ENCODE measurements at regions not wholly inside any gene's neighbourhood (a gene's known extent, or its start where the extent isn't known, plus 50 kb on each side); places are given as distances from the start of the nearest gene placed in this dataset.
"Not testable (repeated sequence)": the region's sequence is repeated elsewhere in the genome, so short reads cannot be mapped to it uniquely, and the experiment has no call there.

DNA sequence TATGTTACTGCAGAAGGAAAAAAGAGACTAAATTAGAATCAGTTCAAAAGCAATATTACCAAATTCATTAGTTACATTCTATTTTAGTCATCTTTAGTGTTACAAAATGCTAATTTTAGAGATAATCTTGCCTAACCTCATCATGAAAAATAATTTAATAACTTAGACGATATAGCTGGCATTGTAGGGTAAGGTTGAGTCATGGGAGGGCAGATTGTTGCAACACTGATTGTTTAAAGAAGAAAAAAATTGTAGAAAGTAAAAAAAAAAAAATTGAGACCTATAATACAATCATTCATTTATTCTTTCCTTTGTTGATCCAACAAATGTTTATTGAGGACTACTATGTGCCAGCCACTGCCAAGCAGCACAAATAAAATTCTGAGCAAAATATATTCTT, 330.9 kb downstream of the GBA3 start:
- no peaks in the 10 kb centered on the region for H3K27me3 ChIP-seq
- H3K4me3 ChIP-seq = no peak overlapping the region
- 13 to 44% (median 30%) methylated on average over 1 of the region's 1 CpG for WGBS, 4 donors
- H3K9me3 ChIP-seq (replicated peaks in 1 of 3) = no peaks in the 10 kb centered on the region
- DNase-seq = no peak
- no peaks in the 10 kb centered on the region for H3K4me1 ChIP-seq (replicated peaks in 1 of 2)
- no peak for TF ChIP-seq POLR2A (IDR thresholded peaks at IDR 0.05)
- TF ChIP-seq CTCF (IDR thresholded peaks at IDR 0.05) = no peak
- H3K36me3 ChIP-seq (replicated peaks in 1 of 2) = no peaks in the 10 kb centered on the region
- intact Hi-C loops (cut with DNase I) = no loop called here
- no peak overlapping the region for H3K27ac ChIP-seq

- no peak overlapping the region for H3K4me3 ChIP-seq
- TF ChIP-seq CTCF (IDR thresholded peaks at IDR 0.05) = no peak
- TF ChIP-seq POLR2A (IDR thresholded peaks at IDR 0.05) = no peak
- DNase-seq = no peak
- no peaks in the 10 kb centered on the region for H3K4me1 ChIP-seq (replicated peaks in 1 of 2)
- no peaks in the 10 kb centered on the region for H3K36me3 ChIP-seq (replicated peaks in 1 of 2)
- H3K9me3 ChIP-seq (replicated peaks in 1 of 3) = no peaks in the 10 kb centered on the region
- no peak overlapping the region for H3K27ac ChIP-seq
- intact Hi-C loops (cut with DNase I) = no loop called here
- no peaks in the 10 kb centered on the region for H3K27me3 ChIP-seq
Measured at GRCh38 chr4:23023121-23023520, 330.4 kb downstream of the GBA3 start.

GRCh38 chr4:23022032-23022431, 329.3 kb downstream of the GBA3 start:
- Histone ChIP-seq H3K27me3 (no peaks in the 10 kb centered on the region), H3K4me3 (no peak overlapping the region), H3K4me1 (replicated peaks in 1 of 2) (no peaks in the 10 kb centered on the region), H3K9me3 (replicated peaks in 1 of 3) (no peaks in the 10 kb centered on the region), H3K36me3 (replicated peaks in 1 of 2) (no peaks in the 10 kb centered on the region), H3K27ac (no peak overlapping the region)
- TF ChIP-seq CTCF (IDR thresholded peaks at IDR 0.05) (no peak), POLR2A (IDR thresholded peaks at IDR 0.05) (no peak)
- DNase-seq = no peak
- intact Hi-C loops (cut with DNase I) = no loop called here

GRCh38 chr4:23021040-23021439, 328.3 kb downstream of the GBA3 start:
- no peak for TF ChIP-seq POLR2A (IDR thresholded peaks at IDR 0.05)
- TF ChIP-seq CTCF (IDR thresholded peaks at IDR 0.05) = no peak
- Histone ChIP-seq H3K27ac (no peak overlapping the region), H3K4me1 (replicated peaks in 1 of 2) (no peaks in the 10 kb centered on the region), H3K27me3 (no peaks in the 10 kb centered on the region), H3K4me3 (no peak overlapping the region), H3K36me3 (replicated peaks in 1 of 2) (no peaks in the 10 kb centered on the region), H3K9me3 (replicated peaks in 1 of 3) (no peaks in the 10 kb centered on the region)
- intact Hi-C loops (cut with DNase I) = no loop called here
- WGBS, 4 donors = 69 to 77% (median 73%) methylated on average over 4 of the region's 4 CpGs
- no peak for DNase-seq

GRCh38 chr4:23020399-23020798, 327.7 kb downstream of the GBA3 start:
- not testable (repeated sequence) for DNase-seq

More at GRCh38 chr4:23020399-23020798, 327.7 kb downstream of the GBA3 start:
- H3K9me3 ChIP-seq (replicated peaks in 1 of 3); H3K4me1 ChIP-seq (replicated peaks in 1 of 2); H3K27ac ChIP-seq; H3K36me3 ChIP-seq (replicated peaks in 1 of 2); H3K27me3 ChIP-seq; H3K4me3 ChIP-seq; intact Hi-C loops (cut with DNase I): not testable (repeated sequence)
- 56 to 72% (median 67%) methylated on average over 4 of the region's 4 CpGs for WGBS, 4 donors
